ENCODE measurements at regions not wholly inside any gene's neighbourhood (a gene's known extent, or its start where the extent isn't known, plus 50 kb on each side); places are given as distances from the start of the nearest gene placed in this dataset.

DNA sequence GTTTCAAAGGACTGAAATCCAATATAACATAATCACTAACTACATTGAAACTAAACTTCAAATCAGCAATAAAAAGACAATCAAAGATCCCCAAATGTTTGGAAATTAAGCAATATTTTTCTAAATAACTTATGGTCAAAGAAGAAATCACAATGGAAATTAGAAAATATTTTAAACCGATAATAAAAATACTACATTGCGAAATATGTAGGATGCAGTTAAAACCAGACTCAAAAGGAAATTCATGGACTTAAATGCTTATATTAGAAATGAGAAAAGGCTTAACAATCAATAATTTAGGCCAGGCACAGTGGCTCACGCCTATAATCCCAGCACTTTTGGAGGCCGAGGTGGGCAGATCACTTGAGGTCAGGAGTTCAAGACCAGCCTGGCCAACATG, 79.0 kb upstream of the HAAO start:
- TF ChIP-seq ZFX (IDR thresholded peaks at IDR 0.05): no peak
- TF ChIP-seq, protein P1, sequence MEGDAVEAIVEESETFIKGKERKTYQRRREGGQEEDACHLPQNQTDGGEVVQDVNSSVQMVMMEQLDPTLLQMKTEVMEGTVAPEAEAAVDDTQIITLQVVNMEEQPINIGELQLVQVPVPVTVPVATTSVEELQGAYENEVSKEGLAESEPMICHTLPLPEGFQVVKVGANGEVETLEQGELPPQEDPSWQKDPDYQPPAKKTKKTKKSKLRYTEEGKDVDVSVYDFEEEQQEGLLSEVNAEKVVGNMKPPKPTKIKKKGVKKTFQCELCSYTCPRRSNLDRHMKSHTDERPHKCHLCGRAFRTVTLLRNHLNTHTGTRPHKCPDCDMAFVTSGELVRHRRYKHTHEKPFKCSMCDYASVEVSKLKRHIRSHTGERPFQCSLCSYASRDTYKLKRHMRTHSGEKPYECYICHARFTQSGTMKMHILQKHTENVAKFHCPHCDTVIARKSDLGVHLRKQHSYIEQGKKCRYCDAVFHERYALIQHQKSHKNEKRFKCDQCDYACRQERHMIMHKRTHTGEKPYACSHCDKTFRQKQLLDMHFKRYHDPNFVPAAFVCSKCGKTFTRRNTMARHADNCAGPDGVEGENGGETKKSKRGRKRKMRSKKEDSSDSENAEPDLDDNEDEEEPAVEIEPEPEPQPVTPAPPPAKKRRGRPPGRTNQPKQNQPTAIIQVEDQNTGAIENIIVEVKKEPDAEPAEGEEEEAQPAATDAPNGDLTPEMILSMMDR (conservative IDR thresholded peaks at IDR 0.05): no peak
- no peak overlapping the region for H3K27ac ChIP-seq

DNA sequence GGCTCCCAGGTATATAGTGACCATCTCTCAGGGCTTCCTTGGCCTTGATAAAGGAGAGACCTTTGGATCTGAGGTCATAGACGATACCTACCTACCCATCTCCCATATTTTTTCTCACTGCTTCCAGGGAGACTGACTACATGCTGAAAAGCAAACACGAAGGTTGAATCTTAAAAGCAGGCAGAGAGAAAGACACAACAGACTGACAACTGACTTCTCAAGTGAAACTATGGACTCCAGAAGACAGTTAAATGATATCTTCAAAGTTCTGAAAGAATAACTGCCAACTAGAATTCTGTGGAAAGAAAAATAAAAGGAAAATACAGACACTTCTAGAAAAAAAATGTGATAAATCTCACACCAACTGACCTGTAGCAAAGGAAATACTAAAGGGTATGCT, 76.5 kb upstream of the HAAO start:
- H3K27ac ChIP-seq: no peak overlapping the region
- TF ChIP-seq, protein P1 (conservative IDR thresholded peaks at IDR 0.05): no peak
- no peak for TF ChIP-seq ZFX (IDR thresholded peaks at IDR 0.05)

GRCh38 chr2:42868096-42868495, 75.7 kb upstream of the HAAO start:
- TF ChIP-seq ZFX (IDR thresholded peaks at IDR 0.05): no peak
- TF ChIP-seq, protein P1 (conservative IDR thresholded peaks at IDR 0.05): no peak

DNA sequence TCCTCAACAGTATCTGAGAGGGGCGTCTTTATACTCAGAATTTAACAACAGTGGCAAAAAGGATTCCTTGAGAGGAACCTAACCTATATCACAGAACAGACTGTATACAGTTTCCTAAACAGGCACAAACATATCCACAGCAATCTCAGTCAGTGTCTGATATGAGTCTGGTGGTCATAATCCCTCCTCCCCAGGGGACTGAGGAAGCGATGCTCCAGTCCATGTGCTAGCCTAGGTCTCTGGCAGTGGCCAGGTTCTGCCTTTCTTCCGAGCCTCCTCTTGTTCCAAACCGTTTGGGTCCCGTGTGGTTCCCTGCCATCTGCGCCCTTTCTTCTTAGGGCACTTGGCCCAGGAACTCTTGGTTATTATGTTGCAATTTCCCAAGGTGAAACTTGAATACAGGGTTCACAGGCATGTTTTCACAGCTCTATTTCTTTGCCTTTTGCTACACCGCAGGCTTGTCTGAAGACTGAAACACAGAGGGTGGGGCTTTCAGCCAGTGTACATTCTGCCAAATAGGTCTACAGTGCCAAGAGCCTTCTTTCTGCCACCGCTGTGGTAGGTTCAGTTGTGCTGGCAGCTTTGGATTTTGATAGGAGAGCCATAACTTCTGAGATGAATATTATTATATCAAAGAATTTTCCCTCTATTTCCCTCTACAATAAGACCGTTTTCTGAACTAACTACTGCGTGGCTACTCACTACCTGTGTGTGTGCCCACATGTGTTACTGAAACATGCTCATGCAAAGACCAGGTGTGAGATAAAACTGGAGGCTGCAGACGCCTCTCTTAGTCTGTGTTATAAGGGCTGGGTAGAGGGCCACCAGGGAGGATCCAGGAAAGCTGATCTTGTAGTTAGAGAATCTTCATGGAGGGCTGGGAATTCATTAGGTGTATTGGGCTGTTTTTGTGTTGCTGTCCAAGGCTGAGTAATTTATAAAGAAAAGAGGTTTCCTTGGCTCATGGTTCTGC, 75.0 kb upstream of the HAAO start:
- no peak overlapping the region for H3K27ac ChIP-seq
- TF ChIP-seq ZFX (IDR thresholded peaks at IDR 0.05): no peak
- TF ChIP-seq, protein P1 (conservative IDR thresholded peaks at IDR 0.05): no peak

More at GRCh38 chr2:42868096-42868495, 75.7 kb upstream of the HAAO start:
- no peak overlapping the region for H3K27ac ChIP-seq

- TF ChIP-seq ZFX (IDR thresholded peaks at IDR 0.05): no peak
- TF ChIP-seq, protein P1 (conservative IDR thresholded peaks at IDR 0.05): no peak
- no peak overlapping the region for H3K27ac ChIP-seq
Observed at GRCh38 chr2:42865884-42866881, 73.8 kb upstream of the HAAO start.

DNA sequence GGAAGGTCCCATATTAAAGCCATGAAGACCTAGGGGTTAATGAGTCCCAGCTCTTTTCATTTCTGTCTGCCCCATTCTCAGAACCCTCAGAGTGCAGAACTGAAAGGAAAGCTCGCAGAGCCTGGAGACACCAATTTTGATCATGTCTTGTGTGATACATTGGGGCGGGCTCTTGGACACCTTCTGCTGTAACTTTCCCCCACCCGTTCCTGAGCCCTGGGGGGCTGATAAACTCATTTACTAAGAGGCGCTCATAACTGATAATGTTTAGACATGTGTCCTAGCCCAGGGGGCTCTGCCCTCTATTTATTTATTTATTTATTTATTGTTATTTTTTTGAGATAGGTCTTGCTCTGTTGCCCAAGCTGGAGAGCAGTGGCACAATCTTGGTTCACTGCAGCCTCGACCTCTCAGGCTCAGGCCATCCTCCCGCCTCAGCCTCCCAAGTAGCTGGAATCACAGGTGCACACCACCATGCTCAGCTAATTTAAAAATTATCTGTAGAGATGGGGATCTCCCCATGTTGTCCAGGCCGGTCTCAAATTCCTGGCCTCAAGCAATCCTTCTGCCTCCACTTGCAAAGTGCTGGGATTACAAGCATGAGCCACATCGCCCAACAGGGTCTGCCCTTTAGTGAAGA, 72.4 kb upstream of the HAAO start:
- TF ChIP-seq, protein P1 (conservative IDR thresholded peaks at IDR 0.05): no peak
- no peak for TF ChIP-seq ZFX (IDR thresholded peaks at IDR 0.05)
- no peak overlapping the region for H3K27ac ChIP-seq
